HCT116 (cell line): ENCODE measurements at regions not wholly inside any gene's neighbourhood (a gene's known extent, or its start where the extent isn't known, plus 50 kb on each side); places are given as distances from the start of the nearest gene placed in this dataset.
A peak's percentile ranks its signal among the peaks of the same experiment; 100 is the strongest.

Source experiments
- ATAC-seq: fragments of 200-7000 bp; cut with Tn5 transposase; 2 replicates; pipeline ENCODE4 v1.9.1; 2020; ENCODE audit warnings: mild to moderate bottlenecking, moderate library complexity
- BruUV-seq: library from RNA; stranded (reverse); fragments of 400-500 nt; replicated peaks from 2 replicates; lab custom pipeline; 2021; lab: Mats Ljungman, UMichigan
- CTCF ChIA-PET: fragments of 300-600 bp; sonication (Branson Sonifier 250); formaldehyde crosslinking; loops from one replicate; lab custom pipeline; 2021; ENCODE audit warnings: antibody characterized with exemption; lab: Charles Lee
- POLR2A ChIA-PET: fragments of 300-600, 350-600 bp; sonication (Branson Sonifier 250); formaldehyde crosslinking; loops from one replicate; lab custom pipeline; 2021; ENCODE audit warnings: antibody characterized with exemption; lab: Charles Lee
- RAD21 ChIA-PET, 2 experiments: fragments of 300-600 bp; sonication (Branson Sonifier 250); formaldehyde crosslinking; loops; one replicate each; lab custom pipeline; 2023; ENCODE audit warnings: low total read pairs in 2 of 2; ENCODE audit not compliant: uncharacterized antibody in 2 of 2, unreplicated experiment in 2 of 2, low non-redundant PET in 1 of 2; lab: Charles Lee
- DNase-seq: peaks from one replicate; pipeline ENCODE4 v3.0.0-alpha.2; 2010; ENCODE audit warnings: low read depth, low spot score
- H2AFZ ChIP-seq: fragments of 200-600 bp; shearing (Covaris generic), sonication (generic); 2 replicates; pipeline ENCODE4 v1.6.1; 2017; ENCODE audit warnings: low read depth, mixed run types, mixed read lengths, antibody characterized with exemption, low read length; ENCODE audit not compliant: poor library complexity, severe bottlenecking
- H3K27ac ChIP-seq: 2 replicates; pipeline ENCODE4 v1.5.1; 2012; ENCODE audit warnings: low read depth, low read length
- H3K27me3 ChIP-seq: fragments of 200-600 bp; sonication (generic); 2 replicates; pipeline ENCODE4 v1.6.1; 2016; ENCODE audit warnings: mixed run types, low read length, mixed read lengths; ENCODE audit not compliant: insufficient read depth
- H3K36me3 ChIP-seq, 2 experiments: fragments of 200-500 bp in 1 of 2; fragments of 200-600 bp in 1 of 2; sonication (Bioruptor generic) in 1 of 2; sonication (generic) in 1 of 2; 2 replicates each; pipeline versions ENCODE4 v1.5.1 to v1.6.1; 2014 to 2016; ENCODE audit warnings: low read length in 2 of 2, inconsistent platforms in 1 of 2, mixed read lengths in 1 of 2, mixed run types in 1 of 2; ENCODE audit not compliant: insufficient read depth in 2 of 2, control insufficient read depth in 1 of 2
- H3K4me1 ChIP-seq, 2 experiments: fragments of 200-600 bp in 1 of 2; sonication (generic) in 1 of 2; 2 replicates each; pipeline versions ENCODE4 v1.5.1 to v1.6.1; 2012 to 2017; ENCODE audit warnings: low read length in 2 of 2, inconsistent platforms in 1 of 2, mild to moderate bottlenecking in 1 of 2, mixed read lengths in 1 of 2, mixed run types in 1 of 2, moderate library complexity in 1 of 2; ENCODE audit not compliant: insufficient read depth in 2 of 2, control insufficient read depth in 1 of 2
- H3K4me2 ChIP-seq: fragments of 200-600 bp; sonication (generic); 2 replicates; pipeline ENCODE4 v1.6.1; 2017; ENCODE audit warnings: mixed run types, low read length, mixed read lengths
- H3K4me3 ChIP-seq, 2 experiments: fragments of 200-600 bp in 1 of 2; sonication (generic) in 1 of 2; replicated peaks in 1 of 2; 2 replicates each; pipeline ENCODE4 v1.5.1; 2011 to 2016; ENCODE audit warnings: low read length in 2 of 2, control low read depth in 1 of 2, low read depth in 1 of 2, mild to moderate bottlenecking in 1 of 2, mixed read lengths in 1 of 2, mixed run types in 1 of 2
- H3K79me2 ChIP-seq: fragments of 200-600 bp; sonication (generic); 2 replicates; pipeline ENCODE4 v1.6.1; 2017; ENCODE audit warnings: mild to moderate bottlenecking, mixed run types, low read length, moderate library complexity, mixed read lengths; ENCODE audit not compliant: insufficient read depth
- H3K9ac ChIP-seq: fragments of 200-600 bp; sonication (generic); 2 replicates; pipeline ENCODE4 v1.6.1; 2016; ENCODE audit warnings: low read length, mixed read lengths
- H3K9me2 ChIP-seq: fragments of 200-600 bp; sonication (generic), shearing (Covaris generic); 2 replicates; pipeline ENCODE4 v1.6.1; 2017; ENCODE audit warnings: mixed run types, mild to moderate bottlenecking, moderate library complexity; ENCODE audit not compliant: insufficient read depth
- H3K9me3 ChIP-seq, 2 experiments: fragments of 200-500 bp in 1 of 2; fragments of 200-600 bp in 1 of 2; sonication (Bioruptor generic) in 1 of 2; sonication (generic) in 1 of 2; 2 replicates each; pipeline ENCODE4 v1.6.1; 2014 to 2017; ENCODE audit warnings: low read length in 2 of 2, mixed read lengths in 2 of 2, inconsistent platforms in 1 of 2, low read depth in 1 of 2, mild to moderate bottlenecking in 1 of 2, mixed run types in 1 of 2, moderate library complexity in 1 of 2; ENCODE audit not compliant: control insufficient read depth in 1 of 2, insufficient read depth in 1 of 2
- H4K20me1 ChIP-seq: fragments of 200-600 bp; sonication (generic), shearing (Covaris generic); 2 replicates; pipeline ENCODE4 v1.6.1; 2017; ENCODE audit warnings: mixed run types, mild to moderate bottlenecking, moderate library complexity; ENCODE audit not compliant: insufficient read depth
- ATF3 ChIP-seq: IDR thresholded peaks from 2 replicates; pipeline ENCODE4 v1.6.1; 2012
- CBX3 ChIP-seq: IDR thresholded peaks from 2 replicates; pipeline ENCODE4 v1.6.1; 2012; ENCODE audit warnings: low read depth
- CEBPB ChIP-seq: IDR thresholded peaks from 2 replicates; pipeline ENCODE4 v1.6.1; 2012; ENCODE audit warnings: low read depth
- CTCF ChIP-seq, 3 experiments: fragments of 200-600 bp in 1 of 3; sonication (generic) in 1 of 3; IDR thresholded peaks in 2 of 3; conservative IDR thresholded peaks in 1 of 3; 2 replicates each; pipeline ENCODE4 v1.5.1; 2012 to 2017; ENCODE audit warnings: low read depth in 2 of 3, low read length in 2 of 3, antibody characterized with exemption in 1 of 3, borderline replicate concordance in 1 of 3, control low read depth in 1 of 3, mild to moderate bottlenecking in 1 of 3, mixed read lengths in 1 of 3, mixed run types in 1 of 3, moderate library complexity in 1 of 3; ENCODE audit not compliant: insufficient read depth in 1 of 3
- ELF1 ChIP-seq: IDR thresholded peaks from 2 replicates; pipeline ENCODE4 v1.6.1; 2012; ENCODE audit warnings: low read depth, borderline replicate concordance
- FOSL1 ChIP-seq: IDR thresholded peaks from 2 replicates; pipeline ENCODE4 v1.6.1; 2012; ENCODE audit warnings: low read depth
- RAD21 ChIP-seq: IDR thresholded peaks from 2 replicates; pipeline ENCODE4 v1.6.1; 2012; ENCODE audit warnings: low read depth, mild to moderate bottlenecking
- REST ChIP-seq: IDR thresholded peaks from 2 replicates; pipeline ENCODE4 v1.6.1; 2012; ENCODE audit warnings: low read depth
- SIN3A ChIP-seq: IDR thresholded peaks from 2 replicates; pipeline ENCODE4 v1.6.1; 2012; ENCODE audit warnings: low read depth
- SRF ChIP-seq: IDR thresholded peaks from 2 replicates; pipeline ENCODE4 v1.6.1; 2012; ENCODE audit warnings: low read depth
- TCF7L2 ChIP-seq: IDR thresholded peaks from 2 replicates; pipeline ENCODE4 v1.7.0; 2011; ENCODE audit warnings: borderline replicate concordance, inconsistent platforms; ENCODE audit not compliant: insufficient read depth, insufficient read length; ENCODE audit errors: extremely low read depth
- ZBTB33 ChIP-seq: IDR thresholded peaks from 2 replicates; pipeline ENCODE4 v1.6.1; 2011; ENCODE audit warnings: mild to moderate bottlenecking, low read length, moderate library complexity; ENCODE audit not compliant: insufficient replicate concordance; ENCODE audit errors: extremely low read depth
- ZFX ChIP-seq: fragments of 450-650 bp; IDR thresholded peaks from 2 replicates; pipeline ENCODE4 v1.6.1; 2017
- ZNF274 ChIP-seq: fragments of 200-500 bp; sonication (Bioruptor generic); IDR thresholded peaks from 2 replicates; pipeline ENCODE4 v1.6.1; 2014; ENCODE audit warnings: mild to moderate bottlenecking, low read depth, low read length, inconsistent platforms
- intact Hi-C: fragments of 100-400 bp; cut with micrococcal nuclease; formaldehyde crosslinking; loops from 2 replicates; pipeline ENCODE4 v1.10.0; 2022

GRCh38 chr3:18135060-18135814 lies 289.9 kb downstream of the SATB1 start:
- H3K9ac ChIP-seq: no peak overlapping the region
- POLR2A ChIA-PET: interaction anchor here (0.6 kb wide), 1 partner anchor 866 kb away, joined by 3 read pairs; no protein-coding TSS in a partner anchor
- BruUV-seq: no TSS peak

More at GRCh38 chr3:18135060-18135814, 289.9 kb downstream of the SATB1 start:
- ATAC-seq: no peak
- RAD21 ChIA-PET: no interaction called here
- Histone ChIP-seq H2AFZ (no peak overlapping the region), H4K20me1 (no peaks in the 10 kb centered on the region), H3K27ac (no peak overlapping the region), H3K36me3 (no peaks in the 10 kb centered on the region), H3K4me3 (no peak overlapping the region), H3K9me3 (no peaks in the 10 kb centered on the region), H3K27me3 (no peaks in the 10 kb centered on the region), H3K9me2 (no peaks in the 10 kb centered on the region), H3K79me2 (no peaks in the 10 kb centered on the region), H3K4me1 (peaks cover 0 to 21% of the 10 kb centered on the region in 2 experiments; a peak in 2 of 4 replicates)
- intact Hi-C loops: no loop called here
- no peak for DNase-seq
- CTCF ChIA-PET: no interaction called here
- TF ChIP-seq ELF1 (no peak), CBX3 (no peak), ZNF274 (no peak), SIN3A (no peak), RAD21 (no peak), ZFX (no peak), TCF7L2 (no peak), SRF (no peak), ATF3 (no peak), REST (no peak), ZBTB33 (no peak), CEBPB (no peak), CTCF (IDR thresholded peaks at IDR 0.05 in 2 of 3, conservative IDR thresholded peaks at IDR 0.05 in 1 of 3; ENCODE audit: borderline replicate concordance in 1 of 3, insufficient read depth in 1 of 3, low read depth in 2 of 3, low read length in 2 of 3) (no peak), FOSL1 (no peak)
- TF ChIP-seq, all 23 proteins: peak for 0
- peak overlapping the region; percentile 28; the same call in 1 of the 2 replicates for H3K4me2 ChIP-seq
